ENCODE measurements at regions not wholly inside any gene's neighbourhood (a gene's known extent, or its start where the extent isn't known, plus 50 kb on each side); places are given as distances from the start of the nearest gene placed in this dataset.
"Not testable (repeated sequence)": the region's sequence is repeated elsewhere in the genome, so short reads cannot be mapped to it uniquely, and the experiment has no call there.

- no peak for DNase-seq (ENCODE audit: low read depth in 2 of 2)
These were observed 400.8 kb upstream of the PIK3R1 start for GRCh38 chr5:67814569-67815311.

GRCh38 chr5:67813877-67814539 lies 401.5 kb upstream of the PIK3R1 start:
- no peak for DNase-seq (ENCODE audit: low read depth in 2 of 2)

GRCh38 chr5:67809589-67809988 lies 406.0 kb upstream of the PIK3R1 start:
- DNase-seq (ENCODE audit: low read depth in 2 of 2) = no peak

GRCh38 chr5:67808340-67808739 lies 407.2 kb upstream of the PIK3R1 start:
- no peak for DNase-seq (ENCODE audit: low read depth in 2 of 2)

- DNase-seq (ENCODE audit: low read depth in 2 of 2) = no peak
These were observed 408.1 kb upstream of the PIK3R1 start for GRCh38 chr5:67807439-67807888.

GRCh38 chr5:67806654-67807438 lies 408.7 kb upstream of the PIK3R1 start:
- DNase-seq (ENCODE audit: low read depth in 2 of 2) = no peak

- no peak for DNase-seq (ENCODE audit: low read depth in 2 of 2)
These were observed 409.7 kb upstream of the PIK3R1 start for GRCh38 chr5:67805666-67806348.

GRCh38 chr5:67802766-67803165 lies 412.8 kb upstream of the PIK3R1 start:
- DNase-seq (ENCODE audit: low read depth in 2 of 2) = no peak

- no peak for DNase-seq (ENCODE audit: low read depth in 2 of 2)
These were observed 415.8 kb upstream of the PIK3R1 start for GRCh38 chr5:67799732-67800234.

- DNase-seq (ENCODE audit: low read depth in 2 of 2) = not testable (repeated sequence)
These were observed 417.1 kb upstream of the PIK3R1 start for GRCh38 chr5:67798470-67798869.

- no peak for DNase-seq (ENCODE audit: low read depth in 2 of 2)
These were observed 419.6 kb upstream of the PIK3R1 start for GRCh38 chr5:67795781-67796477.

GRCh38 chr5:67793966-67794365 lies 421.6 kb upstream of the PIK3R1 start:
- no peak for DNase-seq (ENCODE audit: low read depth in 2 of 2)

GRCh38 chr5:67793418-67793817 lies 422.1 kb upstream of the PIK3R1 start:
- no peak for DNase-seq (ENCODE audit: low read depth in 2 of 2)

- no peak for DNase-seq (ENCODE audit: low read depth in 2 of 2)
These were observed 422.7 kb upstream of the PIK3R1 start for GRCh38 chr5:67792891-67793290.

GRCh38 chr5:67790390-67790789 lies 425.2 kb upstream of the PIK3R1 start:
- DNase-seq (ENCODE audit: low read depth in 2 of 2) = no peak

GRCh38 chr5:67779893-67780623 lies 435.5 kb upstream of the PIK3R1 start:
- not testable (repeated sequence) for DNase-seq (ENCODE audit: low read depth in 2 of 2)

- DNase-seq (ENCODE audit: low read depth in 2 of 2) = no peak
These were observed 440.8 kb upstream of the PIK3R1 start for GRCh38 chr5:67774786-67775185.

GRCh38 chr5:67774267-67774552 lies 441.3 kb upstream of the PIK3R1 start:
- no peak for DNase-seq (ENCODE audit: low read depth in 2 of 2)

- DNase-seq (ENCODE audit: low read depth in 2 of 2) = no peak
These were observed 441.9 kb upstream of the PIK3R1 start for GRCh38 chr5:67773411-67774266.

- DNase-seq (ENCODE audit: low read depth in 2 of 2) = no peak
These were observed 443.8 kb upstream of the PIK3R1 start for GRCh38 chr5:67771791-67772190.
